ENCODE measurements at regions not wholly inside any gene's neighbourhood (a gene's known extent, or its start where the extent isn't known, plus 50 kb on each side); places are given as distances from the start of the nearest gene placed in this dataset.

DNA sequence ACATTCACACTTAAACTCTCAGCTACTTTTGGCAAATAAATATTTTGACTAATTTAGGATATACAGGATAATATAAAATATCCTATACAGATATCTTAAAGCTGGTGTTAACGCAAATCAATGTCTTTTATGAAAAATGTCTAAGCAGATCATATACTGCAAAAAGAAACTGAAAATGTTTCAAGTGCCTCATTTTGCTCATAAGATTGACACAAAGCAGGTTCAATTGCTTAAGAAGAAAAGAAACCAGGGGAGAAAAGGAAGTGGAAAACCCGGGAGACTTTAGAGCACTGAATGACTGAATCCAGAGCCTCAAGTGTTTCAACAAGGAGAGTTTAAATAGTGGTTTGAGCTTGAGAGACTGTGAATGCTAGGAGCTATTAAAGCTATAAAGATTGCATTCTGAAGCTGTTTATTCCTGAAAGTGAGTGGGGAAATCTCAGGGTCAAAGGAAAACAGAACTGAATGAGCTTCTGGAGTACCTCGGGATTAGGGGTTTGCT, 1943.0 kb downstream of the MRPL39 start:
- Histone ChIP-seq H4K20me1 (no peaks in the 10 kb centered on the region), H3K4me3 (no peak overlapping the region), H3K4me1 (no peaks in the 10 kb centered on the region), H3K4me2 (no peak overlapping the region), H3K9me3 (replicated peaks in 1 of 11) (no peaks in the 10 kb centered on the region), H3K9ac (no peak overlapping the region), H3K27ac (no peak overlapping the region), H3K36me3 (no peaks in the 10 kb centered on the region), H3K27me3 (no peaks in the 10 kb centered on the region)
- no peak for TF ChIP-seq Cebpa-rat (IDR thresholded peaks at IDR 0.05)

DNA sequence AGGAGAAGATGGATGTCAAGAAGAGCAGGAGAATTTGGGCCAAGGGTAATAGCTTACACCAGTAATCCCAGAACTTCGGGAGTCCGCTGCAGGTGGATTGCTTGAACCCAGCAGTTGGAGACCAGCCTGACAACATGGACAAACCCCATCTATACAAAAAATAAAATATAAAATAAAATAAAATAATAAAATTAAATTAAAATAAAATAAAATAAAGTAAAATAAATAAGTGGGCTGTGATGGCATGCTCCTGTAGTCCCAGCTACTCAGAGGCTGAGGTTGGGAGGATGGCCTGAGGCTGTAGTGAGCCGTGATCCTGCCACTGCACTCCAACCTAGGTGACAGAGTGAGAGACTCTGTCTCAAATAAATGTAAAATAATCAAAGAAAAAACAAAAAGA, 1946.7 kb downstream of the MRPL39 start:
- Histone ChIP-seq H3K27me3 (no peaks in the 10 kb centered on the region), H3K4me3 (no peak overlapping the region), H3K9ac (no peak overlapping the region), H3K4me1 (no peaks in the 10 kb centered on the region), H3K4me2 (no peak overlapping the region), H3K9me3 (replicated peaks in 1 of 11) (no peaks in the 10 kb centered on the region), H4K20me1 (no peaks in the 10 kb centered on the region), H3K27ac (no peak overlapping the region), H3K36me3 (no peaks in the 10 kb centered on the region)
- TF ChIP-seq Cebpa-rat (IDR thresholded peaks at IDR 0.05) = no peak

DNA sequence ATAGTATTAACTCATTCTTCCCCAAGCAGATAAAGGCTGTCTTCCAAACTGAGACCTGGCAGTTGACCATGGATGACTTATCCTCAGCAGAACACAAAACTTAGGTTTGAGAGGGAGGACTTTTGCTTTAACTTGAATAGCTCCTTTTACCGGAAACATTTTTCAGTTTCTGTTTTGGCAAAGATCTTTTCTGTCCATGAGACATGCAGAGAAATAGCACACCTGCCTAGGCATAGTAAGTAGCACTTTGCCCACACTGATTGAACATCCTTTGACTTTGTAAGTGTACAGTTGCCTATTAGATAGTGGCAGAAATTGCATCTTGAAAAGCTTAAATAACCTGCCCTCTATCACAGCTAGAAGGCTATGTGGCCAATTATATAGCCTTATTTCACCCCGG, 1962.5 kb downstream of the MRPL39 start:
- no peaks in the 10 kb centered on the region for H4K20me1 ChIP-seq
- no peak overlapping the region for H3K4me3 ChIP-seq
- no peak overlapping the region for H3K27ac ChIP-seq
- H3K9ac ChIP-seq = no peak overlapping the region
- no peaks in the 10 kb centered on the region for H3K36me3 ChIP-seq
- no peak overlapping the region for H3K4me2 ChIP-seq
- peaks cover 7 to 18% (median 14%) of the 10 kb centered on the region in 11 experiments; a peak in 15 of 22 replicates for H3K9me3 ChIP-seq (replicated peaks in 1 of 11)
- TF ChIP-seq Cebpa-rat (IDR thresholded peaks at IDR 0.05) = no peak
- H3K27me3 ChIP-seq = no peaks in the 10 kb centered on the region
- H3K4me1 ChIP-seq = no peaks in the 10 kb centered on the region

DNA sequence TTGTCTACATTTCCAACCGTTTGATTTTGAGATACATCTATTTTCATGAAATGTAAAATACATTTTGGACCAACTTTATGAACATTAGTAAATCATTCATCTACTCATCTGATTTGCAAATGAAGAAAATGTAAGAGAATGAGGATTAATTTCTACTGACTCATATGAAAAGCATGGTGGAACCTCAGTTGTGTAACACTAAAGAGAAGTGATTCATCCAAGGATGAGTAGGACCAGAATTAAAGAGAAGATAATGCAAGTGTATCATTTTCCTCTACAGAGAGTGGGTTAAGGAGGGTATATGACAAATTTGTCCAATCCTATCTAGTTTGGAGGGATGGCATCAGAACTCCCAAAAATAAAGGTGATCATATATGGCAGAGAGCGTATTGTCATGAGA, 1967.6 kb downstream of the MRPL39 start:
- Histone ChIP-seq H3K36me3 (no peaks in the 10 kb centered on the region), H3K4me3 (no peak overlapping the region), H3K27ac (no peak overlapping the region), H3K27me3 (no peaks in the 10 kb centered on the region), H3K4me1 (no peaks in the 10 kb centered on the region), H3K9ac (no peak overlapping the region), H3K9me3 (replicated peaks in 1 of 11) (peaks cover 0 to 6% (median 0%) of the 10 kb centered on the region in 11 experiments; a peak in 1 of 22 replicates), H4K20me1 (no peaks in the 10 kb centered on the region), H3K4me2 (no peak overlapping the region)
- TF ChIP-seq Cebpa-rat (IDR thresholded peaks at IDR 0.05) = no peak

DNA sequence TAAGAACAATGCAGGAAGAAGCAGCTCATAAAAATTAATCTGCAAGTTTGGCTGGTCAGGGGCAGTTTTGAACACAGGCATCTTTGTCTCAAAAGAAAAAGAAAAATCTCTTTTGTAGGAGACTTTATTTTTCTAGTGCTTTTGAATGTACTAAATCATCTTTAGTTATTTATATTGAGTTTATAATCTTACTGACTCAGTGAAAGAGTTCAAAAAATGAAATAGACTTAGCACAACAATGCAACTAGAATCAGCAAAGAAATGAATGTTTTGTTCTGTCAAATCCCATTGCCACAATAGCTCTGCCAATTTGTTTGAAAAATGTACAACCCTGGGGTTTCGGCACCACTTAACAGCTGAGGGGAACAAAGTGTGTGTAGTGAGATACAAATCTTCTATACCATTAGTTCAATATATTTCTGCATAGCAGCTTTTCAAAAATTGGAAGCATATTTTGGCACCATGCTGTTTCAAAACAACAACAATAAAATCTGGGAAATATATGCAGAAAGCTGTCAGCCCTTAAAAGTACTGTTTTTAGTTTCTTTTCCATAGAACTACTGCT, 1969.1 kb downstream of the MRPL39 start:
- H3K36me3 ChIP-seq = no peaks in the 10 kb centered on the region
- no peak overlapping the region for H3K4me3 ChIP-seq
- no peak overlapping the region for H3K9ac ChIP-seq
- no peak for TF ChIP-seq Cebpa-rat (IDR thresholded peaks at IDR 0.05)
- no peaks in the 10 kb centered on the region for H3K27me3 ChIP-seq
- H3K9me3 ChIP-seq (replicated peaks in 1 of 11) = peaks cover 0 to 6% (median 0%) of the 10 kb centered on the region in 11 experiments; a peak in 1 of 22 replicates
- no peak overlapping the region for H3K27ac ChIP-seq
- no peaks in the 10 kb centered on the region for H3K4me1 ChIP-seq
- no peak overlapping the region for H3K4me2 ChIP-seq
- no peaks in the 10 kb centered on the region for H4K20me1 ChIP-seq

DNA sequence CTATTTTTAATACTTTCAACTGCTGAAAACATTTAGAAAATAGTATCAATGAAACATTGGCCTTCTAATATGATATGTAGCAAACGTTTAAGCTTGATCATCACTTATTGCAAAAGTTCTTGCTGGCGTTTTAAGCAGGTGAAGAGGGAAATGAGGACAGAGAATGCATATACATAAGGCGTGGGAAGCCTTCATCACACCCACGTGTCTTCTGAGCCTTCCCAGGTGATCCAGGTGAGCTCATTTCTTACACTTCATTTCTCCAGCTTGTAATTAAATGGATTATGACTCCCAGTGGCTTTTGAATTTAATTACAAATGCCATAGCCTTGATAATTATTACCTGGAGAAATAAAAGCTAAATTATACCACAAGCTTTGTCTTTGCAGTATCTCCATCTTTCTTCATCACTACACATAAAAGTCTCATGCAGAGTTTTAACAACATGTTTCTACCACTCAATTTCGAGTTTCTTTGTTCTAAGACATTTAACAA, 1973.8 kb downstream of the MRPL39 start:
- Histone ChIP-seq H3K4me2 (no peak overlapping the region), H3K36me3 (no peaks in the 10 kb centered on the region), H3K4me1 (no peaks in the 10 kb centered on the region), H4K20me1 (no peaks in the 10 kb centered on the region), H3K4me3 (no peak overlapping the region), H3K9me3 (replicated peaks in 1 of 11) (peaks cover 0 to 6% (median 0%) of the 10 kb centered on the region in 11 experiments; a peak in 1 of 22 replicates), H3K9ac (no peak overlapping the region), H3K27me3 (no peaks in the 10 kb centered on the region), H3K27ac (no peak overlapping the region)
- TF ChIP-seq Cebpa-rat (IDR thresholded peaks at IDR 0.05) = no peak

DNA sequence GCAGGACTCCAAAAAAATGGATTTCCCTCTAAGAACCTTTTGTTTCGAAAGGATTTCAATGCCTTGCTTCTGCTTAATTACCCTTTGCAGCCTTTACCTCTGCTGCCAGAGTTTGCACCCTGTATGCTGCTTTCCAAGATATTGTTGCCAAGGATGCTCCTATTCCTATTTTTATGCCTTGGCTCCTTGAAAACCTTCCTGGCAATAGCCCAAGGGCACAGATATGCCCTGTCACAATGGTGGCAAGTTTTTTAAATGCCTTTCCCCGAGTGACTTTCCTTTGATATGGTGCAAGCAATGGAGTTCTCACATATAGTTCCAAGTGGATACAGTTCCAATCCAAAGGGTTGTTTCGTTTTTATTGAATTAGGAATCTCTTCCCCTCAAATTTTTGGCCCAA, 1983.0 kb downstream of the MRPL39 start:
- Histone ChIP-seq H3K36me3 (no peaks in the 10 kb centered on the region), H4K20me1 (no peaks in the 10 kb centered on the region), H3K4me1 (no peaks in the 10 kb centered on the region), H3K27me3 (no peaks in the 10 kb centered on the region), H3K27ac (no peak overlapping the region), H3K4me3 (no peak overlapping the region), H3K4me2 (no peak overlapping the region), H3K9ac (no peak overlapping the region), H3K9me3 (replicated peaks in 1 of 11) (no peaks in the 10 kb centered on the region)
- TF ChIP-seq Cebpa-rat (IDR thresholded peaks at IDR 0.05) = no peak

DNA sequence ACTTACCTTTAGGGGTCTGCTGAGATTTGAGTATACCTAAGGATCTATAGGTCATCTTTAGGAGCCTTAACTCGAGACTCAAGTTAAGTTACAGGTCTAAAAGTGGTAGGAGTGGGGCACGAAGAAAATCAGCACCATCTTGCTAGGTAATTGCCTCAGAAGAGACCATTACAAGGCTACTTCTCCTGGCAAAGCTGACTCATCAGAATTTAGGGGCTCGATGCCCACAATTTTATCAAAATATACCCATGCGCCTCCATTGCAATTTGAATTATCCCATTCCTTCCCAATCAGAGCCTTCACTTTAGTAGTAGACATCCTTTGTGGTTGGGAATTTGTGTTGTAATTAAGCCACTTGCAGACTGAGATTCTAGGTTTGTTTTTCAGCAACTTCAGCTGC, 1994.3 kb downstream of the MRPL39 start:
- TF ChIP-seq Cebpa-rat (IDR thresholded peaks at IDR 0.05) = no peak
- no peaks in the 10 kb centered on the region for H3K36me3 ChIP-seq
- H3K4me1 ChIP-seq = no peaks in the 10 kb centered on the region

DNA sequence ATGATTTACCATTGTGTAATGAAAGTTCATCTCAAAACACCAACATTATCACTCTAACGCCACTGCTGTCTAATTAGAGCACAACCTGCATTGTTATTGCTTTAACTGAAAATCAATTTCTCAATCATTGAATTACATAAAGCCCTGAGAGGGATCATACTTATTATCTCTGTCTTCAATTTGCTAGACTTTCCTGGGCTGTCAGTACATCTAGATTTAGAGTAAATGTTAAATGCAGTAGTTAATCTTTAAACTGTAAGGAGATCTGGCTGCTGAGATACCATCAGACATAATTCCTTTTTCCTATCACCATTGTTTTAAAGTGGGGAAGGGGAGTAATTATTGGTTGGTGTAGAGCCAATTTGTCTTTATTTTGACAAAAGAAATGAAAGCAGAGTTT, 1995.1 kb downstream of the MRPL39 start:
- Histone ChIP-seq H3K4me3 (no peak overlapping the region), H3K9me3 (replicated peaks in 1 of 11) (no peaks in the 10 kb centered on the region), H3K27ac (no peak overlapping the region), H3K27me3 (no peaks in the 10 kb centered on the region), H3K4me1 (no peaks in the 10 kb centered on the region), H3K36me3 (no peaks in the 10 kb centered on the region), H4K20me1 (no peaks in the 10 kb centered on the region), H3K4me2 (no peak overlapping the region), H3K9ac (no peak overlapping the region)
- no peak for TF ChIP-seq Cebpa-rat (IDR thresholded peaks at IDR 0.05)

More for the DNA sequence above, 1994.3 kb downstream of the MRPL39 start:
- no peak overlapping the region for H3K9ac ChIP-seq
- H3K27me3 ChIP-seq = no peaks in the 10 kb centered on the region
- no peak overlapping the region for H3K27ac ChIP-seq
- no peak overlapping the region for H3K4me2 ChIP-seq
- H3K4me3 ChIP-seq = no peak overlapping the region
- H4K20me1 ChIP-seq = no peaks in the 10 kb centered on the region
- H3K9me3 ChIP-seq (replicated peaks in 1 of 11) = no peaks in the 10 kb centered on the region

DNA sequence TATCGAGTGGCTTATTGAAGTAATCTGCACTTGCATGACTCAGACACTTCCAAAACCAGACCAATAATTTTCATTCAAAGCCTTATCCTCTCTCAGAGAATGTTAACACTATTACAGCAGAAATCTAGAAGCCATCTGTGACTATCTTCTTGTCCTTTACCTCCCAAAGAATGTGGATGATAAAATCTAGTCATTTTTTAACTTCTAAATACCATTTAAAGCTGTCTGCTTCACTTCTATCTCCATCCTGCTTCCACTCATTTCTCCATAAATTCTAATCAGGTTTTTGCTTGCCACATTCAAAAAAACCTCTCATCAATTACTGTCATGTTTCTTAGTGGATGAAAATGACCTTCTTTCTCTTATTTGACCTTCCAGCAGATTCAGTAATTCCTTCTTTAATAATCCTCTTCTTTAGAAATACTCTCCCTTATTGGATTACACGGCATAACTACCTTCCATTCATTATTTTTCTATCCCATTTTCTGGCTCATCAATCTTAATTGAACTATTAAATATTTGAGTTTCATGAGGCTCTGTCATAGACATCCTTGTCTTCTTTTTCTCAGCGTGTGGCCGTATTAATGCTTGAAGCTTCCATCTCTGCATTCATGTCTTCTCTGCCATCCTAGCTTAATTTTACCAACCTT, 1999.4 kb downstream of the MRPL39 start:
- Histone ChIP-seq H3K27ac (no peak overlapping the region), H4K20me1 (no peaks in the 10 kb centered on the region), H3K9ac (no peak overlapping the region), H3K27me3 (no peaks in the 10 kb centered on the region), H3K4me2 (no peak overlapping the region), H3K9me3 (replicated peaks in 1 of 11) (peaks cover 0 to 9% (median 4%) of the 10 kb centered on the region in 11 experiments; a peak in 6 of 22 replicates), H3K4me3 (no peak overlapping the region), H3K4me1 (no peaks in the 10 kb centered on the region), H3K36me3 (no peaks in the 10 kb centered on the region)
- TF ChIP-seq Cebpa-rat (IDR thresholded peaks at IDR 0.05) = no peak

Data from BLaER1 treated with 17β-estradiol and CSF1 and Interleukin-3, amounts not matched to agents 10 nM and 100 nM (cell line).